DOHH2 (cell line): ENCODE measurements at regions not wholly inside any gene's neighbourhood (a gene's known extent, or its start where the extent isn't known, plus 50 kb on each side); places are given as distances from the start of the nearest gene placed in this dataset.

Source experiments
- CTCF ChIP-seq: fragments of 200-600 bp; sonication (generic); IDR thresholded peaks from one replicate; pipeline ENCODE4 v1.5.1; 2014; ENCODE audit warnings: antibody characterized with exemption, mild to moderate bottlenecking, low read depth, low read length; ENCODE audit not compliant: poor library complexity, severe bottlenecking
- EZH2phosphoT487 ChIP-seq: fragments of 200-600 bp; sonication (generic); IDR thresholded peaks from 2 replicates; pipeline ENCODE4 v1.6.1; 2017; ENCODE audit warnings: borderline replicate concordance, mild to moderate bottlenecking, antibody characterized with exemption, low read length, moderate library complexity, mixed read lengths

- TF ChIP-seq CTCF (no peak), EZH2phosphoT487 (no peak)
Measured at GRCh38 chr6:50272611-50273010, 222.9 kb upstream of the DEFB112 start.
